H9 (cell line): ENCODE measurements at regions not wholly inside any gene's neighbourhood (a gene's known extent, or its start where the extent isn't known, plus 50 kb on each side); places are given as distances from the start of the nearest gene placed in this dataset.

Experiments used
- DNase-seq: peaks from one replicate; pipeline ENCODE4 v3.0.0-alpha.2; 2017
- H2AFZ ChIP-seq: one replicate; pipeline ENCODE4 v1.6.1; 2013; ENCODE audit warnings: mild to moderate bottlenecking, low read length, control low read depth, moderate library complexity
- H2AK5ac ChIP-seq: 2 replicates; pipeline ENCODE4 v1.6.1; 2013; ENCODE audit warnings: low read length, control low read depth, mixed read lengths; ENCODE audit not compliant: insufficient read length
- H2BK120ac ChIP-seq: one replicate; pipeline ENCODE4 v1.6.1; 2013; ENCODE audit warnings: low read depth, mild to moderate bottlenecking, low read length, control low read depth, inconsistent platforms; ENCODE audit not compliant: poor library complexity, severe bottlenecking
- H2BK12ac ChIP-seq: 2 replicates; pipeline ENCODE4 v1.6.1; 2013; ENCODE audit warnings: low read length, control low read depth, mixed read lengths, low read depth; ENCODE audit not compliant: insufficient read length
- H2BK15ac ChIP-seq: 2 replicates; pipeline ENCODE4 v1.6.1; 2013; ENCODE audit warnings: low read depth, low read length, control low read depth
- H2BK20ac ChIP-seq: one replicate; pipeline ENCODE4 v1.6.1; 2013; ENCODE audit warnings: low read depth, mild to moderate bottlenecking, low read length, control low read depth, inconsistent platforms; ENCODE audit not compliant: poor library complexity, severe bottlenecking
- H2BK5ac ChIP-seq: 2 replicates; pipeline ENCODE4 v1.6.1; 2013; ENCODE audit warnings: low read length, control low read depth, mixed read lengths; ENCODE audit not compliant: insufficient read length
- H3K14ac ChIP-seq: 2 replicates; pipeline ENCODE4 v1.6.1; 2013; ENCODE audit warnings: low read length, control low read depth; ENCODE audit not compliant: insufficient read depth
- H3K18ac ChIP-seq: 2 replicates; pipeline ENCODE4 v1.6.1; 2013; ENCODE audit warnings: low read depth, mild to moderate bottlenecking, mixed read lengths, low read length, control low read depth; ENCODE audit not compliant: insufficient read length
- H3K23ac ChIP-seq: 2 replicates; pipeline ENCODE4 v1.6.1; 2013; ENCODE audit warnings: low read length, control low read depth, mixed read lengths, low read depth; ENCODE audit not compliant: insufficient read length
- H3K23me2 ChIP-seq: 2 replicates; pipeline ENCODE4 v1.6.1; 2013; ENCODE audit warnings: low read depth, mild to moderate bottlenecking, mixed read lengths, low read length, control low read depth; ENCODE audit not compliant: insufficient read length, poor library complexity, severe bottlenecking
- H3K27ac ChIP-seq: 2 replicates; pipeline ENCODE4 v1.5.1; 2013; ENCODE audit warnings: low read length, control low read depth, mixed read lengths, low read depth; ENCODE audit not compliant: insufficient read length
- H3K27me3 ChIP-seq: 2 replicates; pipeline ENCODE4 v1.6.1; 2013; ENCODE audit warnings: low read length, control low read depth, inconsistent platforms; ENCODE audit not compliant: insufficient read depth
- H3K4ac ChIP-seq: 2 replicates; pipeline ENCODE4 v1.6.1; 2013; ENCODE audit warnings: low read depth, mild to moderate bottlenecking, control low read depth, inconsistent platforms, low read length, moderate library complexity
- H3K4me1 ChIP-seq: 2 replicates; pipeline ENCODE4 v1.6.1; 2013; ENCODE audit warnings: low read length, control low read depth, inconsistent platforms; ENCODE audit not compliant: insufficient read depth
- H3K4me2 ChIP-seq: 2 replicates; pipeline ENCODE4 v1.6.1; 2013; ENCODE audit warnings: low read length, control low read depth, mixed read lengths; ENCODE audit not compliant: insufficient read length, insufficient read depth
- H3K56ac ChIP-seq: 2 replicates; pipeline ENCODE4 v1.6.1; 2013; ENCODE audit warnings: low read depth, mild to moderate bottlenecking, mixed read lengths, low read length, control low read depth; ENCODE audit not compliant: insufficient read length
- H3K79me1 ChIP-seq: 2 replicates; pipeline ENCODE4 v1.6.1; 2013; ENCODE audit warnings: low read depth, mild to moderate bottlenecking, moderate library complexity, low read length, control low read depth, inconsistent platforms; ENCODE audit not compliant: insufficient read depth, poor library complexity, severe bottlenecking
- H3K79me2 ChIP-seq: 2 replicates; pipeline ENCODE4 v1.6.1; 2013; ENCODE audit warnings: low read length, control low read depth, inconsistent platforms; ENCODE audit not compliant: insufficient read depth
- H3K9ac ChIP-seq: 2 replicates; pipeline ENCODE4 v1.6.1; 2013; ENCODE audit warnings: low read length, control low read depth, mixed read lengths; ENCODE audit not compliant: insufficient read length; ENCODE audit errors: extremely low read depth
- H3K9me3 ChIP-seq: one replicate; pipeline ENCODE4 v1.6.1; 2013; ENCODE audit warnings: low read depth, low read length, inconsistent platforms; ENCODE audit not compliant: control insufficient read depth
- H3T11ph ChIP-seq: one replicate; pipeline ENCODE4 v1.6.1; 2013; ENCODE audit warnings: mild to moderate bottlenecking, low read length, control low read depth, inconsistent platforms
- H4K20me1 ChIP-seq: one replicate; pipeline ENCODE4 v1.6.1; 2013; ENCODE audit not compliant: control insufficient read depth, insufficient read length, insufficient read depth
- H4K5ac ChIP-seq: 2 replicates; pipeline ENCODE4 v1.6.1; 2013; ENCODE audit warnings: low read depth, mild to moderate bottlenecking, mixed read lengths, low read length, control low read depth; ENCODE audit not compliant: insufficient read length
- H4K8ac ChIP-seq: replicated peaks from 2 replicates; pipeline ENCODE4 v1.6.1; 2013; ENCODE audit warnings: low read length, control low read depth, mixed read lengths, low read depth; ENCODE audit not compliant: insufficient read length
- H4K91ac ChIP-seq: 2 replicates; pipeline ENCODE4 v1.6.1; 2013; ENCODE audit warnings: low read depth, mild to moderate bottlenecking, moderate library complexity, mixed read lengths, low read length, control low read depth; ENCODE audit not compliant: insufficient read length
- H3K27ac Mint-ChIP-seq, 3 experiments: 2 replicates in 2 of 3; 3 replicates in 1 of 3; pipeline ENCODE4 v1.8.0; 2020 to 2021; ENCODE audit warnings: mixed read lengths in 3 of 3, mild to moderate bottlenecking in 1 of 3, moderate library complexity in 1 of 3
- H3K27me3 Mint-ChIP-seq: 2 replicates; pipeline ENCODE4 v1.8.0; 2021; ENCODE audit warnings: low read depth, mild to moderate bottlenecking, moderate library complexity, mixed read lengths
- H3K36me3 Mint-ChIP-seq, 3 experiments: 2 replicates in 2 of 3; 3 replicates in 1 of 3; pipeline ENCODE4 v1.8.0; 2020 to 2021; ENCODE audit warnings: low read depth in 3 of 3, mixed read lengths in 3 of 3; ENCODE audit not compliant: insufficient read depth in 1 of 3
- H3K4me1 Mint-ChIP-seq, 2 experiments: 2 replicates each; pipeline ENCODE4 v1.8.0; 2020; ENCODE audit warnings: mixed read lengths in 2 of 2
- H3K4me3 Mint-ChIP-seq, 2 experiments: 2 replicates in 1 of 2; 3 replicates in 1 of 2; pipeline ENCODE4 v1.8.0; 2020 to 2021; ENCODE audit warnings: mild to moderate bottlenecking in 2 of 2, mixed read lengths in 2 of 2, moderate library complexity in 1 of 2
- H3K9me3 Mint-ChIP-seq, 2 experiments: 2 replicates in 1 of 2; 3 replicates in 1 of 2; pipeline ENCODE4 v1.8.0; 2020; ENCODE audit warnings: mild to moderate bottlenecking in 2 of 2, mixed read lengths in 2 of 2, moderate library complexity in 1 of 2
- WGBS: extraction: QIAGEN DNeasy Blood & Tissue Kit; methylation state at CpG from one replicate; pipeline ENCODE4 v1.1.7; 2013; ENCODE audit warnings: missing lambda C conversion rate, low lambda C conversion rate, mixed read lengths; ENCODE audit not compliant: insufficient read length; ENCODE audit errors: extremely low coverage; 5-methylcytosine and 5-hydroxymethylcytosine counted together
- TF ChIP-seq, protein P1 (sequence below): fragments of 200-600 bp; sonication (generic); conservative IDR thresholded peaks from 3 replicates; pipeline ENCODE4 v1.8.0; 2021; ENCODE audit warnings: antibody characterized with exemption, mild to moderate bottlenecking

DNA sequence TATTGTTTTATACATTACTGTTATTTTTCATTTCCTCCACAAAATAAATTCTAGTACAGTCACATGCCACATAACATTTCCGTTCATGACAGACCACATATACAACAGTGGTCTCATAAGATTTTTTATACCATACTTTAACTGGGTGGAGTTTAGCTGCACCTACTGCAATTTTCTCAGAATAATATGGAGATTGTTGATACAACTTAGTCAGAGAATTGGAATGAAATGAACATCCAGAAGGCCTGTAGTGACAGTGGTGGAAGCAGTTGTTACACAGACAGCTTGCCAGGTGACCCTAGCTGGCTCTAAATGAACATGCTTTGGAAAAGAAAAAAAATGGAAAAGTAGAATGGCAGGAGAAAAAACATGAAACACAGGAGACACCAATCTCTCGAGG, 183.2 kb upstream of the TCF21 start:
- no peak overlapping the region for H3K18ac ChIP-seq
- H3K79me1 ChIP-seq: no peaks in the 10 kb centered on the region
- H2BK20ac ChIP-seq: no peak overlapping the region
- H3K4me1 ChIP-seq: no peaks in the 10 kb centered on the region
- H2BK15ac ChIP-seq: no peak overlapping the region
- no peak overlapping the region for H3K56ac ChIP-seq
- no CpG with 5 or more reads among the region's 2 CpGs for WGBS
- H3K9me3 ChIP-seq: no peaks in the 10 kb centered on the region
- H2AFZ ChIP-seq: no peak overlapping the region
- H2BK12ac ChIP-seq: no peak overlapping the region
- Mint-ChIP-seq H3K4me3 (no peak overlapping the region), H3K27ac (no peak overlapping the region), H3K9me3 (0 out of 5 replicates have a peak, but pooled peaks cover 0 to under 1% of the 10 kb centered on the region in 2 experiments), H3K36me3 (no peaks in the 10 kb centered on the region; a peak in 1 of 7 replicates), H3K27me3 (no peaks in the 10 kb centered on the region), H3K4me1 (no peaks in the 10 kb centered on the region)
- no peak overlapping the region for H3K27ac ChIP-seq
- H4K20me1 ChIP-seq: no peaks in the 10 kb centered on the region
- H4K5ac ChIP-seq: no peak overlapping the region
- H3K4ac ChIP-seq: no peak overlapping the region
- H3K4me2 ChIP-seq: no peak overlapping the region
- H4K8ac ChIP-seq: no peak overlapping the region
- no peak overlapping the region for H3T11ph ChIP-seq
- H3K79me2 ChIP-seq: no peaks in the 10 kb centered on the region
- no peaks in the 10 kb centered on the region for H3K23me2 ChIP-seq
- no peak overlapping the region for H2AK5ac ChIP-seq
- H2BK5ac ChIP-seq: no peak overlapping the region
- H3K14ac ChIP-seq: no peak overlapping the region
- no peak overlapping the region for H3K9ac ChIP-seq
- DNase-seq: no peak
- H3K27me3 ChIP-seq: no peaks in the 10 kb centered on the region
- H3K23ac ChIP-seq: no peak overlapping the region
- no peak overlapping the region for H4K91ac ChIP-seq
- H2BK120ac ChIP-seq: no peak overlapping the region
- TF ChIP-seq, protein P1, sequence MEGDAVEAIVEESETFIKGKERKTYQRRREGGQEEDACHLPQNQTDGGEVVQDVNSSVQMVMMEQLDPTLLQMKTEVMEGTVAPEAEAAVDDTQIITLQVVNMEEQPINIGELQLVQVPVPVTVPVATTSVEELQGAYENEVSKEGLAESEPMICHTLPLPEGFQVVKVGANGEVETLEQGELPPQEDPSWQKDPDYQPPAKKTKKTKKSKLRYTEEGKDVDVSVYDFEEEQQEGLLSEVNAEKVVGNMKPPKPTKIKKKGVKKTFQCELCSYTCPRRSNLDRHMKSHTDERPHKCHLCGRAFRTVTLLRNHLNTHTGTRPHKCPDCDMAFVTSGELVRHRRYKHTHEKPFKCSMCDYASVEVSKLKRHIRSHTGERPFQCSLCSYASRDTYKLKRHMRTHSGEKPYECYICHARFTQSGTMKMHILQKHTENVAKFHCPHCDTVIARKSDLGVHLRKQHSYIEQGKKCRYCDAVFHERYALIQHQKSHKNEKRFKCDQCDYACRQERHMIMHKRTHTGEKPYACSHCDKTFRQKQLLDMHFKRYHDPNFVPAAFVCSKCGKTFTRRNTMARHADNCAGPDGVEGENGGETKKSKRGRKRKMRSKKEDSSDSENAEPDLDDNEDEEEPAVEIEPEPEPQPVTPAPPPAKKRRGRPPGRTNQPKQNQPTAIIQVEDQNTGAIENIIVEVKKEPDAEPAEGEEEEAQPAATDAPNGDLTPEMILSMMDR: no peak
